Skeletal muscle satellite cell (primary cell): ENCODE measurements at regions not wholly inside any gene's neighbourhood (a gene's known extent, or its start where the extent isn't known, plus 50 kb on each side); places are given as distances from the start of the nearest gene placed in this dataset. TPM values are rescaled to one million over a fixed set of nuclear protein-coding genes. Genes with fewer than 3 reads are reported as not detected.

ENCODE experiments used
- H3K27me3 ChIP-seq: 2 replicates; pipeline ENCODE4 v1.7.0; 2013; ENCODE audit warnings: low read length; ENCODE audit not compliant: control insufficient read depth, insufficient read depth
- H3K36me3 ChIP-seq: 2 replicates; pipeline ENCODE4 v1.7.0; 2013; ENCODE audit warnings: mild to moderate bottlenecking, control low read depth, low read length; ENCODE audit not compliant: insufficient read depth
- H3K4me1 ChIP-seq: 2 replicates; pipeline ENCODE4 v1.7.0; 2013; ENCODE audit warnings: low read length; ENCODE audit not compliant: control insufficient read depth, insufficient read depth
- H3K4me2 ChIP-seq: 2 replicates; pipeline ENCODE4 v1.7.0; 2013; ENCODE audit warnings: mild to moderate bottlenecking, low read length
- H3K4me3 ChIP-seq: 2 replicates; pipeline ENCODE4 v1.7.0; 2013; ENCODE audit warnings: low read length
- H3K9ac ChIP-seq: 2 replicates; pipeline ENCODE4 v1.7.0; 2013; ENCODE audit warnings: mild to moderate bottlenecking, low read depth, low read length, moderate library complexity
- H3K9me3 ChIP-seq: replicated peaks from 2 replicates; pipeline ENCODE4 v1.7.0; 2013; ENCODE audit warnings: mild to moderate bottlenecking, control low read depth, low read length
- small RNA-seq: library from RNA; depleted of rRNA; stranded (forward); fragments of <200 nt; gene quantifications from one replicate; pipeline ENCODE3, GENCODE V24; 2012

DNA sequence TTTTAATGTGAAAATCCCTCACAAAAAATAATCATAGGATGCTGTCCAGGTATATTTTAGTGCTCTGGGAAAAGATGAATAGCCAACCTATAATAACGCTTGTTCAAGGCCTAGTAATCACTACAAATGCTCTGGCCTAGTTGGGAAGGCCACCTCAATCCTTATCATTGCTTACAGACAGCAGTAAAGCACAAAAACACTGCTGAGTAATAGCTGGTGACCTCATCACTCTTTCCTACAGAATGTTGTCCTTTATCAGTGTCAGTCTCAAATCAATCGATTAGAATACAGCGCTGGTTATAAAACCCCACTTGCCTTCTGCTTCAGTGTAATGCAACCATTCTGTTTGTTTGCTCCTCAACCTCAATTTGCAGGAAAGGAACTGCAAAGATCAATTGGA is 72.6 kb upstream of the STEAP1 start:
- H3K36me3 ChIP-seq = no peaks in the 10 kb centered on the region
- H3K27me3 ChIP-seq = no peaks in the 10 kb centered on the region
- no peak overlapping the region for H3K9ac ChIP-seq
- H3K9me3 ChIP-seq = no peaks in the 10 kb centered on the region
- no peak overlapping the region for H3K4me2 ChIP-seq
- no peak overlapping the region for H3K4me3 ChIP-seq
- H3K4me1 ChIP-seq = no peaks in the 10 kb centered on the region

DNA sequence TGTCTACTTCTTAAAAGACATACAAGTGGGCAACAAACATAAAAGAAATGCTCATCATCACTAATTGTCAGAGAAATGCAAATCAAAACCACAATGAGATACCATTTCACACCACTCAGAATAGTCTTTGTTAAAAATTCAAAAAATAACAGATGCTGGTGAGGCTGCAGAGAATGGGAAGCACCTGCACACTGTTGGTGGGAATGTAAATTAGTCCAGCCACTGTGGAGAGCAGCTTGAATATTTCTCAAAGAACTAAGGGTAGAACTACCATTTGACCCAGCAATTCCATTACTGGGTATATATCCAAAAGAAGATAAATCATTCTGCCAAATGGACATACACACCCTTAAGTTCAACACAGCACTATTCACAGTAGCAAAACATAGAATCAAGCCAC is 61.8 kb upstream of the STEAP1 start:
- Histone ChIP-seq H3K9me3 (no peaks in the 10 kb centered on the region), H3K27me3 (peaks cover 3% of the 10 kb centered on the region), H3K36me3 (no peaks in the 10 kb centered on the region), H3K4me3 (no peak overlapping the region), H3K4me1 (no peaks in the 10 kb centered on the region), H3K9ac (no peak overlapping the region), H3K4me2 (no peak overlapping the region)

DNA sequence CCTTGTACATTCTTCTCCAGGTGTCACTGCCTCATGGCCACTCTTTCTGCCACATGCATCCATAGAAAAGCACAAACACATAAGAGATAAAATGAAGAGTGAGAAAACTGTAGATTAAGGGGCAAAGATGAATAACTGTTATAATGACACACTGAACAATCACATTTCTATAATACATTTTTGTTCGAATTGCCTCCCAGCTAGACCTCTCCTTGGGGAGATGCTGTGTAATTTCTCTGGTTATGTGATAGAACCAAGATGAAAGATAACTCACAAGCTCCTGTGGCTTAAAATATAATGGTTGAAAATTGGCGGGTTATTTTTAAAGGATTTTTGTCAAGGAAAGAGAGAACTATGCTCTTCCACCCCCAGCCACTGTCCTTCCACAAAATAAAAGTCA is 60.2 kb upstream of the STEAP1 start:
- no peaks in the 10 kb centered on the region for H3K9me3 ChIP-seq
- no peak overlapping the region for H3K4me3 ChIP-seq
- H3K27me3 ChIP-seq = peaks cover 3% of the 10 kb centered on the region
- H3K4me1 ChIP-seq = no peaks in the 10 kb centered on the region
- H3K4me2 ChIP-seq = no peak overlapping the region
- no peaks in the 10 kb centered on the region for H3K36me3 ChIP-seq
- H3K9ac ChIP-seq = no peak overlapping the region

Small RNA genes lying in the stretch of these regions (small RNA-seq; reads per million reads assigned to genes)
- not detected for gene RNU6-274P
